ENCODE measurements at regions not wholly inside any gene's neighbourhood (a gene's known extent, or its start where the extent isn't known, plus 50 kb on each side); places are given as distances from the start of the nearest gene placed in this dataset.

GRCh38 chr2:146260551-146260950, 1584.3 kb upstream of the ACVR2A start:
- H3K9me2 ChIP-seq (ENCODE audit: insufficient read depth) = no peaks in the 10 kb centered on the region
- ChIA-PET CTCF (no interaction called here), POLR2A (ENCODE audit: unreplicated experiment) (no interaction called here)
- H3K4me1 ChIP-seq (replicated peaks; ENCODE audit: insufficient read depth) = no peaks in the 10 kb centered on the region
- no peaks in the 10 kb centered on the region for H3K9me3 ChIP-seq (ENCODE audit: insufficient read depth, low read depth)
- no peak overlapping the region for H2AFZ ChIP-seq
- intact Hi-C loops (cut with micrococcal nuclease; ENCODE audit: unreplicated experiment) = no loop called here
- H3K79me2 ChIP-seq (ENCODE audit: low read depth) = no peaks in the 10 kb centered on the region
- TF ChIP-seq, protein P1, sequence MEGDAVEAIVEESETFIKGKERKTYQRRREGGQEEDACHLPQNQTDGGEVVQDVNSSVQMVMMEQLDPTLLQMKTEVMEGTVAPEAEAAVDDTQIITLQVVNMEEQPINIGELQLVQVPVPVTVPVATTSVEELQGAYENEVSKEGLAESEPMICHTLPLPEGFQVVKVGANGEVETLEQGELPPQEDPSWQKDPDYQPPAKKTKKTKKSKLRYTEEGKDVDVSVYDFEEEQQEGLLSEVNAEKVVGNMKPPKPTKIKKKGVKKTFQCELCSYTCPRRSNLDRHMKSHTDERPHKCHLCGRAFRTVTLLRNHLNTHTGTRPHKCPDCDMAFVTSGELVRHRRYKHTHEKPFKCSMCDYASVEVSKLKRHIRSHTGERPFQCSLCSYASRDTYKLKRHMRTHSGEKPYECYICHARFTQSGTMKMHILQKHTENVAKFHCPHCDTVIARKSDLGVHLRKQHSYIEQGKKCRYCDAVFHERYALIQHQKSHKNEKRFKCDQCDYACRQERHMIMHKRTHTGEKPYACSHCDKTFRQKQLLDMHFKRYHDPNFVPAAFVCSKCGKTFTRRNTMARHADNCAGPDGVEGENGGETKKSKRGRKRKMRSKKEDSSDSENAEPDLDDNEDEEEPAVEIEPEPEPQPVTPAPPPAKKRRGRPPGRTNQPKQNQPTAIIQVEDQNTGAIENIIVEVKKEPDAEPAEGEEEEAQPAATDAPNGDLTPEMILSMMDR (conservative IDR thresholded peaks at IDR 0.05) = no peak
- DNase-seq = no peak
- no TSS peak for BruUV-seq (replicated peaks)
- no peak overlapping the region for H3K27ac ChIP-seq
- no peaks in the 10 kb centered on the region for H4K20me1 ChIP-seq (ENCODE audit: insufficient read depth)
- no peaks in the 10 kb centered on the region for H3F3A ChIP-seq (ENCODE audit: insufficient read depth, low read depth)
- H3K36me3 ChIP-seq (ENCODE audit: low read depth) = no peaks in the 10 kb centered on the region
- H3K4me2 ChIP-seq = no peak overlapping the region
- H3K27me3 ChIP-seq (ENCODE audit: insufficient read depth, low read depth) = no peaks in the 10 kb centered on the region
- no peak overlapping the region for H3K4me3 ChIP-seq

- no peaks in the 10 kb centered on the region for H3K79me2 ChIP-seq (ENCODE audit: low read depth)
- DNase-seq = no peak
- H3K4me2 ChIP-seq = no peak overlapping the region
- no peaks in the 10 kb centered on the region for H3K9me3 ChIP-seq (ENCODE audit: insufficient read depth, low read depth)
- H4K20me1 ChIP-seq (ENCODE audit: insufficient read depth) = no peaks in the 10 kb centered on the region
- no peaks in the 10 kb centered on the region for H3K27me3 ChIP-seq (ENCODE audit: insufficient read depth, low read depth)
- H3K9me2 ChIP-seq (ENCODE audit: insufficient read depth) = no peaks in the 10 kb centered on the region
- H3K4me3 ChIP-seq = no peak overlapping the region
- BruUV-seq (replicated peaks) = no TSS peak
- ChIA-PET POLR2A (ENCODE audit: unreplicated experiment) (no interaction called here), CTCF (no interaction called here)
- TF ChIP-seq, protein P1 (conservative IDR thresholded peaks at IDR 0.05) = no peak
- no peak for TF ChIP-seq EZH2 (IDR thresholded peaks at IDR 0.05; ENCODE audit: low read depth)
- no peaks in the 10 kb centered on the region for H3F3A ChIP-seq (ENCODE audit: insufficient read depth, low read depth)
- H3K36me3 ChIP-seq (ENCODE audit: low read depth) = no peaks in the 10 kb centered on the region
- no peaks in the 10 kb centered on the region for H3K4me1 ChIP-seq (replicated peaks; ENCODE audit: insufficient read depth)
- intact Hi-C loops (cut with micrococcal nuclease; ENCODE audit: unreplicated experiment) = no loop called here
- H3K27ac ChIP-seq = no peak overlapping the region
- no peak overlapping the region for H2AFZ ChIP-seq
Measured at GRCh38 chr2:146259816-146260215, 1585.0 kb upstream of the ACVR2A start.

GRCh38 chr2:146258071-146258470, 1586.8 kb upstream of the ACVR2A start:
- H3K27ac ChIP-seq = no peak overlapping the region

More at GRCh38 chr2:146258071-146258470, 1586.8 kb upstream of the ACVR2A start:
- DNase-seq = no peak
- no peaks in the 10 kb centered on the region for H4K20me1 ChIP-seq (ENCODE audit: insufficient read depth)
- no TSS peak for BruUV-seq (replicated peaks)
- H3K27me3 ChIP-seq (ENCODE audit: insufficient read depth, low read depth) = no peaks in the 10 kb centered on the region
- no peak overlapping the region for H2AFZ ChIP-seq
- H3K4me3 ChIP-seq = no peak overlapping the region
- ChIA-PET POLR2A (ENCODE audit: unreplicated experiment) (no interaction called here), CTCF (interaction anchor here (0.7 kb wide), 1 partner anchor 15 kb away, joined by 5 read pairs; no protein-coding TSS in a partner anchor)
- H3K9me3 ChIP-seq (ENCODE audit: insufficient read depth, low read depth) = no peaks in the 10 kb centered on the region
- intact Hi-C loops (cut with micrococcal nuclease; ENCODE audit: unreplicated experiment) = no loop called here
- H3K36me3 ChIP-seq (ENCODE audit: low read depth) = no peaks in the 10 kb centered on the region
- H3F3A ChIP-seq (ENCODE audit: insufficient read depth, low read depth) = no peaks in the 10 kb centered on the region
- no peak for TF ChIP-seq EZH2 (IDR thresholded peaks at IDR 0.05; ENCODE audit: low read depth)
- TF ChIP-seq, protein P1 (conservative IDR thresholded peaks at IDR 0.05) = no peak
- H3K4me2 ChIP-seq = no peak overlapping the region
- no peaks in the 10 kb centered on the region for H3K9me2 ChIP-seq (ENCODE audit: insufficient read depth)
- H3K4me1 ChIP-seq (replicated peaks; ENCODE audit: insufficient read depth) = no peaks in the 10 kb centered on the region
- H3K79me2 ChIP-seq (ENCODE audit: low read depth) = no peaks in the 10 kb centered on the region
